H9 (cell line): ENCODE measurements at regions not wholly inside any gene's neighbourhood (a gene's known extent, or its start where the extent isn't known, plus 50 kb on each side); places are given as distances from the start of the nearest gene placed in this dataset.
"Not testable (repeated sequence)": the region's sequence is repeated elsewhere in the genome, so short reads cannot be mapped to it uniquely, and the experiment has no call there.

Experiments
- DNase-seq: peaks from one replicate; pipeline ENCODE4 v3.0.0-alpha.2; 2017
- H2AFZ ChIP-seq: one replicate; pipeline ENCODE4 v1.6.1; 2013; ENCODE audit warnings: mild to moderate bottlenecking, low read length, control low read depth, moderate library complexity
- H2AK5ac ChIP-seq: 2 replicates; pipeline ENCODE4 v1.6.1; 2013; ENCODE audit warnings: low read length, control low read depth, mixed read lengths; ENCODE audit not compliant: insufficient read length
- H2BK120ac ChIP-seq: one replicate; pipeline ENCODE4 v1.6.1; 2013; ENCODE audit warnings: low read depth, mild to moderate bottlenecking, low read length, control low read depth, inconsistent platforms; ENCODE audit not compliant: poor library complexity, severe bottlenecking
- H2BK12ac ChIP-seq: 2 replicates; pipeline ENCODE4 v1.6.1; 2013; ENCODE audit warnings: low read length, control low read depth, mixed read lengths, low read depth; ENCODE audit not compliant: insufficient read length
- H2BK15ac ChIP-seq: 2 replicates; pipeline ENCODE4 v1.6.1; 2013; ENCODE audit warnings: low read depth, low read length, control low read depth
- H2BK20ac ChIP-seq: one replicate; pipeline ENCODE4 v1.6.1; 2013; ENCODE audit warnings: low read depth, mild to moderate bottlenecking, low read length, control low read depth, inconsistent platforms; ENCODE audit not compliant: poor library complexity, severe bottlenecking
- H2BK5ac ChIP-seq: 2 replicates; pipeline ENCODE4 v1.6.1; 2013; ENCODE audit warnings: low read length, control low read depth, mixed read lengths; ENCODE audit not compliant: insufficient read length
- H3K14ac ChIP-seq: 2 replicates; pipeline ENCODE4 v1.6.1; 2013; ENCODE audit warnings: low read length, control low read depth; ENCODE audit not compliant: insufficient read depth
- H3K18ac ChIP-seq: 2 replicates; pipeline ENCODE4 v1.6.1; 2013; ENCODE audit warnings: low read depth, mild to moderate bottlenecking, mixed read lengths, low read length, control low read depth; ENCODE audit not compliant: insufficient read length
- H3K23ac ChIP-seq: 2 replicates; pipeline ENCODE4 v1.6.1; 2013; ENCODE audit warnings: low read length, control low read depth, mixed read lengths, low read depth; ENCODE audit not compliant: insufficient read length
- H3K23me2 ChIP-seq: 2 replicates; pipeline ENCODE4 v1.6.1; 2013; ENCODE audit warnings: low read depth, mild to moderate bottlenecking, mixed read lengths, low read length, control low read depth; ENCODE audit not compliant: insufficient read length, poor library complexity, severe bottlenecking
- H3K27ac ChIP-seq: 2 replicates; pipeline ENCODE4 v1.5.1; 2013; ENCODE audit warnings: low read length, control low read depth, mixed read lengths, low read depth; ENCODE audit not compliant: insufficient read length
- H3K27me3 ChIP-seq: 2 replicates; pipeline ENCODE4 v1.6.1; 2013; ENCODE audit warnings: low read length, control low read depth, inconsistent platforms; ENCODE audit not compliant: insufficient read depth
- H3K4ac ChIP-seq: 2 replicates; pipeline ENCODE4 v1.6.1; 2013; ENCODE audit warnings: low read depth, mild to moderate bottlenecking, control low read depth, inconsistent platforms, low read length, moderate library complexity
- H3K4me1 ChIP-seq: 2 replicates; pipeline ENCODE4 v1.6.1; 2013; ENCODE audit warnings: low read length, control low read depth, inconsistent platforms; ENCODE audit not compliant: insufficient read depth
- H3K4me2 ChIP-seq: 2 replicates; pipeline ENCODE4 v1.6.1; 2013; ENCODE audit warnings: low read length, control low read depth, mixed read lengths; ENCODE audit not compliant: insufficient read length, insufficient read depth
- H3K56ac ChIP-seq: 2 replicates; pipeline ENCODE4 v1.6.1; 2013; ENCODE audit warnings: low read depth, mild to moderate bottlenecking, mixed read lengths, low read length, control low read depth; ENCODE audit not compliant: insufficient read length
- H3K79me1 ChIP-seq: 2 replicates; pipeline ENCODE4 v1.6.1; 2013; ENCODE audit warnings: low read depth, mild to moderate bottlenecking, moderate library complexity, low read length, control low read depth, inconsistent platforms; ENCODE audit not compliant: insufficient read depth, poor library complexity, severe bottlenecking
- H3K79me2 ChIP-seq: 2 replicates; pipeline ENCODE4 v1.6.1; 2013; ENCODE audit warnings: low read length, control low read depth, inconsistent platforms; ENCODE audit not compliant: insufficient read depth
- H3K9ac ChIP-seq: 2 replicates; pipeline ENCODE4 v1.6.1; 2013; ENCODE audit warnings: low read length, control low read depth, mixed read lengths; ENCODE audit not compliant: insufficient read length; ENCODE audit errors: extremely low read depth
- H3K9me3 ChIP-seq: one replicate; pipeline ENCODE4 v1.6.1; 2013; ENCODE audit warnings: low read depth, low read length, inconsistent platforms; ENCODE audit not compliant: control insufficient read depth
- H3T11ph ChIP-seq: one replicate; pipeline ENCODE4 v1.6.1; 2013; ENCODE audit warnings: mild to moderate bottlenecking, low read length, control low read depth, inconsistent platforms
- H4K20me1 ChIP-seq: one replicate; pipeline ENCODE4 v1.6.1; 2013; ENCODE audit not compliant: control insufficient read depth, insufficient read length, insufficient read depth
- H4K5ac ChIP-seq: 2 replicates; pipeline ENCODE4 v1.6.1; 2013; ENCODE audit warnings: low read depth, mild to moderate bottlenecking, mixed read lengths, low read length, control low read depth; ENCODE audit not compliant: insufficient read length
- H4K8ac ChIP-seq: replicated peaks from 2 replicates; pipeline ENCODE4 v1.6.1; 2013; ENCODE audit warnings: low read length, control low read depth, mixed read lengths, low read depth; ENCODE audit not compliant: insufficient read length
- H4K91ac ChIP-seq: 2 replicates; pipeline ENCODE4 v1.6.1; 2013; ENCODE audit warnings: low read depth, mild to moderate bottlenecking, moderate library complexity, mixed read lengths, low read length, control low read depth; ENCODE audit not compliant: insufficient read length
- H3K27ac Mint-ChIP-seq, 3 experiments: 2 replicates in 2 of 3; 3 replicates in 1 of 3; pipeline ENCODE4 v1.8.0; 2020 to 2021; ENCODE audit warnings: mixed read lengths in 3 of 3, mild to moderate bottlenecking in 1 of 3, moderate library complexity in 1 of 3
- H3K27me3 Mint-ChIP-seq: 2 replicates; pipeline ENCODE4 v1.8.0; 2021; ENCODE audit warnings: low read depth, mild to moderate bottlenecking, moderate library complexity, mixed read lengths
- H3K36me3 Mint-ChIP-seq, 3 experiments: 2 replicates in 2 of 3; 3 replicates in 1 of 3; pipeline ENCODE4 v1.8.0; 2020 to 2021; ENCODE audit warnings: low read depth in 3 of 3, mixed read lengths in 3 of 3; ENCODE audit not compliant: insufficient read depth in 1 of 3
- H3K4me1 Mint-ChIP-seq, 2 experiments: 2 replicates each; pipeline ENCODE4 v1.8.0; 2020; ENCODE audit warnings: mixed read lengths in 2 of 2
- H3K4me3 Mint-ChIP-seq, 2 experiments: 2 replicates in 1 of 2; 3 replicates in 1 of 2; pipeline ENCODE4 v1.8.0; 2020 to 2021; ENCODE audit warnings: mild to moderate bottlenecking in 2 of 2, mixed read lengths in 2 of 2, moderate library complexity in 1 of 2
- H3K9me3 Mint-ChIP-seq, 2 experiments: 2 replicates in 1 of 2; 3 replicates in 1 of 2; pipeline ENCODE4 v1.8.0; 2020; ENCODE audit warnings: mild to moderate bottlenecking in 2 of 2, mixed read lengths in 2 of 2, moderate library complexity in 1 of 2
- WGBS: extraction: QIAGEN DNeasy Blood & Tissue Kit; methylation state at CpG from one replicate; pipeline ENCODE4 v1.1.7; 2013; ENCODE audit warnings: missing lambda C conversion rate, low lambda C conversion rate, mixed read lengths; ENCODE audit not compliant: insufficient read length; ENCODE audit errors: extremely low coverage; 5-methylcytosine and 5-hydroxymethylcytosine counted together

DNA sequence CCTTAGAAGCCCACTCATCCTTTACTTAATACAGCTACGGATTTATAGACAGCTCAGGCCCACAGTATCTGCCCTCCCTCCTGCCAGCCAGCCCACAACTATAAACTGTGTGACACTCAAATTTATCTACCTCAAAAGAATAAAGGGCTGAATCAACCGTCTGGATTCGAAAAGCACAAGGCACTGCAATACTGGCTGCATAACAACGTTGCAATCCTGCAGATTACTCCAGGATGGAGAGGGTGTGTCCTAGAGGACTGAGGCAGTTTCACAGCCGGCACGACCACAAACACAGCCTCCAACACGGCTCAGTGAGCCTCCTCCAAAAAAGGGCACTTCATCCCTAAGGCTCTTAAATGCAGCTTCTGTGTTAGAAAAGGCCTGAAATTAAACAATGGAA is 138.3 kb upstream of the EFCAB3 start:
- H3K4me3 Mint-ChIP-seq, H3K36me3 Mint-ChIP-seq, DNase-seq, H3K27me3 ChIP-seq, H3T11ph ChIP-seq, H3K9me3 ChIP-seq, H3K23ac ChIP-seq, H2BK20ac ChIP-seq, H4K8ac ChIP-seq, H3K27me3 Mint-ChIP-seq, H3K27ac ChIP-seq, H3K56ac ChIP-seq, H3K27ac Mint-ChIP-seq, H2BK120ac ChIP-seq, H2AK5ac ChIP-seq, H4K91ac ChIP-seq, H2BK5ac ChIP-seq, H3K79me1 ChIP-seq, H2BK15ac ChIP-seq, H4K20me1 ChIP-seq, H3K79me2 ChIP-seq, H3K4me2 ChIP-seq, H2BK12ac ChIP-seq, H3K4ac ChIP-seq, H3K14ac ChIP-seq, H3K9me3 Mint-ChIP-seq, H3K18ac ChIP-seq, H3K23me2 ChIP-seq, H3K4me1 Mint-ChIP-seq, H3K9ac ChIP-seq, H2AFZ ChIP-seq, H3K4me1 ChIP-seq, H4K5ac ChIP-seq: not testable (repeated sequence)
- no CpG with 5 or more reads among the region's 7 CpGs for WGBS

DNA sequence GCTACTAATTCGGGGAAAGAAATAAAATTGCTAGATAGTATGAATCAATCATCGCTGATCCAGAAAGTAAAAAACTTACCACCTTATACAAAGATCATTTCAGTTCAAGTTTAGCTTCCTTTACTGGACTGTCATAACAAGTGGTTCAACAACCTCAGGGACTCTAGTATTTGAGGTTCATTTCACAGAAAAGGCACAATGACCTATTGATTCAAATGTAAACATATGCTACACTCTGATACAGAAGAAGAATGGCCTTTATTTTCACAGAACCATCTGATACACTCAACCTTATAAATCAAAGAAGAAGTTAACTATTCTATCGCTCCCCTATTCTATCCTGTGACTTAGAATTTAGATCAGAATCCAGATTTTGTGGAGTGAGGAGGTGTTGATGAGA is 140.8 kb upstream of the EFCAB3 start:
- WGBS = no CpG with 5 or more reads among the region's 3 CpGs
- H3K4me3 Mint-ChIP-seq, H3K9me3 Mint-ChIP-seq: not testable (repeated sequence)

More for the DNA sequence above, 140.8 kb upstream of the EFCAB3 start:
- H3K36me3 Mint-ChIP-seq, H3K9me3 ChIP-seq, H4K5ac ChIP-seq, H2BK20ac ChIP-seq, H2AK5ac ChIP-seq, H2AFZ ChIP-seq, H3K18ac ChIP-seq, H3K27me3 Mint-ChIP-seq, H2BK120ac ChIP-seq, H3K23me2 ChIP-seq, H3K27ac Mint-ChIP-seq, H3K4me1 ChIP-seq, H3K4ac ChIP-seq, H3K27ac ChIP-seq, H3K79me1 ChIP-seq, H3K27me3 ChIP-seq, H4K8ac ChIP-seq, H3K9ac ChIP-seq, H3K23ac ChIP-seq, H4K20me1 ChIP-seq, H2BK5ac ChIP-seq, H2BK12ac ChIP-seq, H3K4me2 ChIP-seq, H3K14ac ChIP-seq, H3K56ac ChIP-seq, H3K79me2 ChIP-seq, H3K4me1 Mint-ChIP-seq, DNase-seq, H3T11ph ChIP-seq, H2BK15ac ChIP-seq, H4K91ac ChIP-seq: not testable (repeated sequence)
